ENCODE measurements at regions not wholly inside any gene's neighbourhood (a gene's known extent, or its start where the extent isn't known, plus 50 kb on each side); places are given as distances from the start of the nearest gene placed in this dataset.
"Not testable (repeated sequence)": the region's sequence is repeated elsewhere in the genome, so short reads cannot be mapped to it uniquely, and the experiment has no call there.

DNA sequence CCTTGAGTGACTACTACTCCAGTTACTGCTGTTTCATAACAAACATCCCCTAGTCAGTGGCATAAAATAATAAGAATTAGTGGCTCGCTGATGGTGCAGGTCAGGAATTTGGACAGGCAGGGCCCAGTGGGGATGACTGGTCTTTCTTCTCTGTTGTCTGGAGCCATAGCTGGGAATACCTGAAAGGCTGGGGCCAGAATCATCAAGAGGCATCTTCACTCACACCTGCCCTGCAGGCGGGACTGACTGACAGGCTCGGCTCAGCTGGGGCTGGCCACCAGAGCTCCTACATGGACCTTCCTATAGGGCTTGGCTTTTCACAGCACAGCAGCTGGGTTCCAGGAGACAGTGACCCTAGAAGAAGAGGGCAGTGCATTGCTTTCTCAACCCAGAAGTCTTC lies 148.8 kb upstream of the ATP10A start:
- Histone ChIP-seq H3K27ac (no peak overlapping the region), H3K4me1 (no peaks in the 10 kb centered on the region), H3K9me3 (peaks cover 0 to 9% (median 0%) of the 10 kb centered on the region in 3 donors), H3K36me3 (no peaks in the 10 kb centered on the region), H3K4me3 (no peak overlapping the region), H3K27me3 (peaks cover 0 to 12% of the 10 kb centered on the region in 2 donors)
- intact Hi-C loops (cut with DNase I; ENCODE audit: low total_unique reads): no loop called here
- no peak for DNase-seq
- TF ChIP-seq, protein P1, sequence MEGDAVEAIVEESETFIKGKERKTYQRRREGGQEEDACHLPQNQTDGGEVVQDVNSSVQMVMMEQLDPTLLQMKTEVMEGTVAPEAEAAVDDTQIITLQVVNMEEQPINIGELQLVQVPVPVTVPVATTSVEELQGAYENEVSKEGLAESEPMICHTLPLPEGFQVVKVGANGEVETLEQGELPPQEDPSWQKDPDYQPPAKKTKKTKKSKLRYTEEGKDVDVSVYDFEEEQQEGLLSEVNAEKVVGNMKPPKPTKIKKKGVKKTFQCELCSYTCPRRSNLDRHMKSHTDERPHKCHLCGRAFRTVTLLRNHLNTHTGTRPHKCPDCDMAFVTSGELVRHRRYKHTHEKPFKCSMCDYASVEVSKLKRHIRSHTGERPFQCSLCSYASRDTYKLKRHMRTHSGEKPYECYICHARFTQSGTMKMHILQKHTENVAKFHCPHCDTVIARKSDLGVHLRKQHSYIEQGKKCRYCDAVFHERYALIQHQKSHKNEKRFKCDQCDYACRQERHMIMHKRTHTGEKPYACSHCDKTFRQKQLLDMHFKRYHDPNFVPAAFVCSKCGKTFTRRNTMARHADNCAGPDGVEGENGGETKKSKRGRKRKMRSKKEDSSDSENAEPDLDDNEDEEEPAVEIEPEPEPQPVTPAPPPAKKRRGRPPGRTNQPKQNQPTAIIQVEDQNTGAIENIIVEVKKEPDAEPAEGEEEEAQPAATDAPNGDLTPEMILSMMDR (IDR thresholded peaks at IDR 0.05): no peak

DNA sequence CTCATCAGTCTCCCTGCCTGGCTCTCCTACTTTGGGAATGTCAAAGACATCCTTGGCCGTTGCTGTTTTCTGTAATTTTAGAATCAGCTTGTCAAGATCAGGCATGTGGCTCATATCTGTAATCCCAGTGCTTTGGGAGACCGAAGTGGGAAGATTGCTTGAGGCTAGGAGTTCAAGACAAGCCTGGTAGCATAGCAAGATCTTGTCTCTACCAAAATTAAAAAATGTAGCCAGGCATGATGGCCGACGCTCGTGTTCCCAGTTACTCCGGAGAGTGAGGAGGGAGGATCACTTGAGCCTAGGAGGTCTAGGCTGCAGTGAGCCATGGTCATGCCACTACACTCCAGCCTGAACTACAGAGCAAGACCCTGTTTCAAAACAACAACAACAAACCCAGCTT lies 144.0 kb upstream of the ATP10A start:
- no peak for DNase-seq
- H3K27ac ChIP-seq: no peak overlapping the region
- intact Hi-C loops (cut with DNase I; ENCODE audit: low total_unique reads): no loop called here
- H3K4me3 ChIP-seq: no peak overlapping the region
- no peaks in the 10 kb centered on the region for H3K4me1 ChIP-seq
- no peaks in the 10 kb centered on the region for H3K27me3 ChIP-seq
- peaks cover 0 to 9% (median 0%) of the 10 kb centered on the region in 3 donors for H3K9me3 ChIP-seq
- TF ChIP-seq, protein P1 (IDR thresholded peaks at IDR 0.05): no peak
- no peaks in the 10 kb centered on the region for H3K36me3 ChIP-seq

- Histone ChIP-seq H3K36me3 (no peaks in the 10 kb centered on the region), H3K4me3 (no peak overlapping the region), H3K27ac (no peak overlapping the region), H3K27me3 (no peaks in the 10 kb centered on the region), H3K9me3 (no peaks in the 10 kb centered on the region), H3K4me1 (no peaks in the 10 kb centered on the region)
- TF ChIP-seq, protein P1 (IDR thresholded peaks at IDR 0.05): no peak
- intact Hi-C loops (cut with DNase I; ENCODE audit: low total_unique reads): no loop called here
- DNase-seq: no peak
Observed at GRCh38 chr15:26001201-26001600, 138.1 kb upstream of the ATP10A start.

DNA sequence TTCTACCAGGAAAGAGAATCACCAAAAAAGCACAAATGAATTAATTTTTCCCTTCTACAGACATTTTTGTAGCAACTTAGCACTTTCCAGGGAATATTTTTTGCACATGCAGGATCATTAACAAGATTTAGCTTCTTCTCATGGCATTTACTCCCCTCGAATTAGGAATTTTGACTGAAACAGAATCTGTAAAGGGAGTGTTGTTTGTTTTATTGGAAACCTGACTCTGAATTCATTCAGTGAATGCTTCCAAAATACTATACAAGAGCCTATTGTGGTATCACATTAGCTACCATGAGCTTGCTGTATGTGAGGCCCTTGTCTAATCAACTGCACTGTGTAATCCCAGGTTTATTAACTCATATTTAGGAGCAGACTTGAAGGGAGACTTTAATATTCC lies 130.4 kb upstream of the ATP10A start:
- no peaks in the 10 kb centered on the region for H3K4me1 ChIP-seq
- no peak for DNase-seq
- no peak overlapping the region for H3K27ac ChIP-seq
- TF ChIP-seq, protein P1 (IDR thresholded peaks at IDR 0.05): no peak
- no peak overlapping the region for H3K4me3 ChIP-seq
- H3K9me3 ChIP-seq: no peaks in the 10 kb centered on the region
- H3K27me3 ChIP-seq: no peaks in the 10 kb centered on the region
- H3K36me3 ChIP-seq: no peaks in the 10 kb centered on the region
- intact Hi-C loops (cut with DNase I; ENCODE audit: low total_unique reads): no loop called here

DNA sequence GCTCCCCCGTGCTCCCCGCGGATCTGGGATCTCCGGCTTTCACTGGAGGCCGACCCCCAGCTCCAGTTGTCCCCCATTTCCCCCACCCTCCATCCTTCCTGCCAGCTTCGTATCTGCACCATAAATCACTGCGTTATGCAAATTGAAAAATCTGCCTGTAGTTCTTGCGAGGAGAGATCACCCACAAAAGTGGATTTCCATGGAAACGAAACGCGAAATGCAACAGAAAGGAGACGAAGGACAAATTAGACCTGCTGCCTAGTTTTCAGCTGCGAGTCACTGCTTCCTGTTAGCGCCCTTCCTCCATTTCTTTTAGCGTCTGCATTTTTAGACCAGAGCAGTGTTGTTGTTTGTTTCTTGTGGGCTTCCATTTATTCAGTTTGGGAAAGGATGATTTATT lies 127.1 kb upstream of the ATP10A start:
- TF ChIP-seq, protein P1 (IDR thresholded peaks at IDR 0.05): no peak
- Histone ChIP-seq H3K9me3 (no peaks in the 10 kb centered on the region), H3K36me3 (no peaks in the 10 kb centered on the region), H3K4me1 (no peaks in the 10 kb centered on the region), H3K4me3 (no peak overlapping the region), H3K27ac (no peak overlapping the region), H3K27me3 (no peaks in the 10 kb centered on the region)
- DNase-seq: no peak
- intact Hi-C loops (cut with DNase I; ENCODE audit: low total_unique reads): no loop called here

DNA sequence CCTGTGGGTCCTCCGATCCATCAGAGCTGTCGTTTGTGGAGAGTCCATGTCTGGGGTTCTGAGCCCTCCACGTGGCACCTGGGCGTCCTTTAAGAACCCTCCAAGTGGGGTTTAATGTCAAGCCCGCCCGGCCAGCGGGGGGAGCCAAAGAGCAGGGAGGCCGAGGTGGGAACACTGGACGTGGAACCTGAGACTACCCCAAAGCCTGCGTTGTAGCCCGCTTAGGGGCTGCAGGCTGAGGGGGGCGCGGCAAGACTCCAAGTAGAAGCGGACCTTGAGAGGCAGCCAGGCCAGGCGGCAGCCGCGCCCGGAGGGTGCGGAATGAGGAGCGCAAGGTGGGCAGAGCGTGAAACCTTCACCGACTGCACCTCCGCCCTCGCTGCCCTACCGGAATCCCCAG lies 126.2 kb upstream of the ATP10A start:
- TF ChIP-seq, protein P1 (IDR thresholded peaks at IDR 0.05): no peak
- H3K36me3 ChIP-seq: no peaks in the 10 kb centered on the region
- no peaks in the 10 kb centered on the region for H3K4me1 ChIP-seq
- H3K9me3 ChIP-seq: no peaks in the 10 kb centered on the region
- intact Hi-C loops (cut with DNase I; ENCODE audit: low total_unique reads): no loop called here
- no peak overlapping the region for H3K27ac ChIP-seq
- no peak overlapping the region for H3K4me3 ChIP-seq
- no peak for DNase-seq
- no peaks in the 10 kb centered on the region for H3K27me3 ChIP-seq

GRCh38 chr15:25988716-25989115 lies 125.6 kb upstream of the ATP10A start:
- H3K27ac ChIP-seq; H3K9me3 ChIP-seq; H3K36me3 ChIP-seq; H3K4me3 ChIP-seq; DNase-seq; intact Hi-C loops (cut with DNase I; ENCODE audit: low total_unique reads); H3K4me1 ChIP-seq; H3K27me3 ChIP-seq: not testable (repeated sequence)
